ENCODE measurements at regions not wholly inside any gene's neighbourhood (a gene's known extent, or its start where the extent isn't known, plus 50 kb on each side); places are given as distances from the start of the nearest gene placed in this dataset.

GRCh38 chr7:46576950-46577349 lies 655.9 kb upstream of the IGFBP3 start (continued):
- TF ChIP-seq ZNF687 (IDR thresholded peaks at IDR 0.05) = no peak
- TF ChIP-seq ASH2L (IDR thresholded peaks at IDR 0.05; ENCODE audit: borderline replicate concordance, low read depth) = no peak
- TF ChIP-seq BMI1 (IDR thresholded peaks at IDR 0.05; ENCODE audit: borderline replicate concordance) = no peak
- TF ChIP-seq KDM1A (IDR thresholded peaks at IDR 0.05; ENCODE audit: borderline replicate concordance) = no peak

GRCh38 chr7:46572691-46573090 lies 651.6 kb upstream of the IGFBP3 start:
- no peak for TF ChIP-seq SUPT20H (IDR thresholded peaks at IDR 0.05; ENCODE audit: borderline replicate concordance, control insufficient read depth, low read depth, low read length)
- TF ChIP-seq IKZF1 (conservative IDR thresholded peaks at IDR 0.05) = no peak
- no peak for TF ChIP-seq RCOR1 (conservative IDR thresholded peaks at IDR 0.05; ENCODE audit: low read depth, low read length)
- no peak for TF ChIP-seq STAT3 (IDR thresholded peaks at IDR 0.05; ENCODE audit: low read depth, low read length)
- TF ChIP-seq POLR2A (IDR thresholded peaks at IDR 0.05; ENCODE audit: low read depth, low read length) = no peak
- TF ChIP-seq SREBF2 (IDR thresholded peaks at IDR 0.05; ENCODE audit: low read length) = no peak
- no peak for TF ChIP-seq HDAC2 (IDR thresholded peaks at IDR 0.05)
- TF ChIP-seq TBL1XR1 (IDR thresholded peaks at IDR 0.05; ENCODE audit: low read depth, low read length) = no peak
- TF ChIP-seq HDAC6 (IDR thresholded peaks at IDR 0.05; ENCODE audit: unreplicated experiment) = no peak
- TF ChIP-seq NBN (IDR thresholded peaks at IDR 0.05) = no peak
- TF ChIP-seq ESRRA (IDR thresholded peaks at IDR 0.05; ENCODE audit: low read length) = no peak
- RAD21 ChIA-PET (ENCODE audit: unreplicated experiment) = no interaction called here

More at GRCh38 chr7:46572691-46573090, 651.6 kb upstream of the IGFBP3 start:
- no peak overlapping the region for H3K9ac ChIP-seq (ENCODE audit: control insufficient read depth, insufficient read depth, low read length)
- FAIRE-seq (no peak), ATAC-seq (no peak), DNase-seq (ENCODE audit: low read depth, low spot score) (no peak)
- no peak overlapping the region for H3K4me2 ChIP-seq (ENCODE audit: control insufficient read depth, insufficient read depth)
- no peaks in the 10 kb centered on the region for H3K79me2 ChIP-seq (ENCODE audit: control insufficient read depth, insufficient read depth, low read length)
- no peaks in the 10 kb centered on the region for H3K9me3 ChIP-seq (replicated peaks; ENCODE audit: control insufficient read depth, insufficient read depth, low read length)
- WGBS (ENCODE audit: insufficient coverage, insufficient replicate concordance, low lambda C conversion rate, missing lambda C conversion rate) = 50% methylated on average over 2 of the region's 2 CpGs
- no peaks in the 10 kb centered on the region for H3K36me3 ChIP-seq (ENCODE audit: control insufficient read depth in 2 of 2, insufficient read depth in 2 of 2, low read length in 1 of 2)
- H2AFZ ChIP-seq (ENCODE audit: control insufficient read depth, low read depth, low read length) = no peak overlapping the region
- no peak overlapping the region for H3K4me3 ChIP-seq
- no peaks in the 10 kb centered on the region for H3K4me1 ChIP-seq (ENCODE audit: control insufficient read depth, insufficient read depth, low read length)
- ChIA-PET SMC1A (ENCODE audit: uncharacterized antibody, unreplicated experiment) (interaction anchor here (0.6 kb wide), 1 partner anchor 18 kb away, joined by 3 read pairs; no protein-coding TSS in a partner anchor), CTCF (no interaction called here), POLR2A (no interaction called here)
- intact Hi-C loops (cut with micrococcal nuclease; ENCODE audit: unreplicated experiment) = no loop called here
- in situ Hi-C loops (cut with MboI) = no loop called here
- H4K20me1 ChIP-seq (ENCODE audit: control insufficient read depth, insufficient read depth) = no peaks in the 10 kb centered on the region
- no TSS peak for BruUV-seq (replicated peaks)
- H3K27ac ChIP-seq (ENCODE audit: control insufficient read depth, insufficient read depth) = no peak overlapping the region
- H3K27me3 ChIP-seq (replicated peaks in 1 of 2; ENCODE audit: control insufficient read depth in 2 of 2, insufficient read depth in 2 of 2, low read length in 1 of 2) = no peaks in the 10 kb centered on the region
